Panc1 (cell line): ENCODE measurements at regions not wholly inside any gene's neighbourhood (a gene's known extent, or its start where the extent isn't known, plus 50 kb on each side); places are given as distances from the start of the nearest gene placed in this dataset.

Source experiments
- TCF7L2 ChIP-seq: IDR thresholded peaks from 2 replicates; pipeline ENCODE4 v1.6.1; 2011; ENCODE audit warnings: mild to moderate bottlenecking, low read depth, low read length, inconsistent platforms
- TF ChIP-seq, protein P1 (sequence below): fragments of 450-650 bp; IDR thresholded peaks from 2 replicates; pipeline ENCODE4 v1.5.1; 2017; ENCODE audit warnings: mild to moderate bottlenecking

GRCh38 chr15:93524432-93524831 lies 435.4 kb upstream of the RGMA start:
- TF ChIP-seq, protein P1, sequence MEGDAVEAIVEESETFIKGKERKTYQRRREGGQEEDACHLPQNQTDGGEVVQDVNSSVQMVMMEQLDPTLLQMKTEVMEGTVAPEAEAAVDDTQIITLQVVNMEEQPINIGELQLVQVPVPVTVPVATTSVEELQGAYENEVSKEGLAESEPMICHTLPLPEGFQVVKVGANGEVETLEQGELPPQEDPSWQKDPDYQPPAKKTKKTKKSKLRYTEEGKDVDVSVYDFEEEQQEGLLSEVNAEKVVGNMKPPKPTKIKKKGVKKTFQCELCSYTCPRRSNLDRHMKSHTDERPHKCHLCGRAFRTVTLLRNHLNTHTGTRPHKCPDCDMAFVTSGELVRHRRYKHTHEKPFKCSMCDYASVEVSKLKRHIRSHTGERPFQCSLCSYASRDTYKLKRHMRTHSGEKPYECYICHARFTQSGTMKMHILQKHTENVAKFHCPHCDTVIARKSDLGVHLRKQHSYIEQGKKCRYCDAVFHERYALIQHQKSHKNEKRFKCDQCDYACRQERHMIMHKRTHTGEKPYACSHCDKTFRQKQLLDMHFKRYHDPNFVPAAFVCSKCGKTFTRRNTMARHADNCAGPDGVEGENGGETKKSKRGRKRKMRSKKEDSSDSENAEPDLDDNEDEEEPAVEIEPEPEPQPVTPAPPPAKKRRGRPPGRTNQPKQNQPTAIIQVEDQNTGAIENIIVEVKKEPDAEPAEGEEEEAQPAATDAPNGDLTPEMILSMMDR: no peak
- no peak for TF ChIP-seq TCF7L2
